Chondrocyte (in vitro differentiated cells): ENCODE measurements at regions not wholly inside any gene's neighbourhood (a gene's known extent, or its start where the extent isn't known, plus 50 kb on each side); places are given as distances from the start of the nearest gene placed in this dataset.

ENCODE experiments used
- DNase-seq: peaks from one replicate; pipeline ENCODE4 v3.0.0; 2021; ENCODE audit warnings: mixed read lengths, low spot score
- H3K27ac Mint-ChIP-seq: one replicate; pipeline ENCODE4 v1.8.0; 2021; ENCODE audit warnings: mild to moderate bottlenecking, moderate library complexity, mixed read lengths; ENCODE audit not compliant: unreplicated experiment
- H3K27me3 Mint-ChIP-seq: 2 replicates; pipeline ENCODE4 v1.8.0; 2021; ENCODE audit warnings: low read depth, mixed read lengths
- H3K36me3 Mint-ChIP-seq: 2 replicates; pipeline ENCODE4 v1.8.0; 2021; ENCODE audit warnings: low read depth, mixed read lengths
- H3K4me1 Mint-ChIP-seq: 2 replicates; pipeline ENCODE4 v1.8.0; 2021; ENCODE audit warnings: low read depth, mild to moderate bottlenecking, mixed read lengths
- H3K4me3 Mint-ChIP-seq: one replicate; pipeline ENCODE4 v1.8.0; 2021; ENCODE audit warnings: mild to moderate bottlenecking, moderate library complexity, mixed read lengths; ENCODE audit not compliant: unreplicated experiment
- H3K9me3 Mint-ChIP-seq: 2 replicates; pipeline ENCODE4 v1.8.0; 2021; ENCODE audit warnings: low read depth, mixed read lengths
- CTCF ChIP-seq: fragments of 200-600 bp; sonication (generic); IDR thresholded peaks from 2 replicates; pipeline ENCODE4 v1.5.0; 2021; ENCODE audit warnings: antibody characterized with exemption, mild to moderate bottlenecking, moderate library complexity

GRCh38 chr10:128631801-128632241 is 505.6 kb upstream of the MKI67 start:
- no peak overlapping the region for H3K4me3 Mint-ChIP-seq
- H3K9me3 Mint-ChIP-seq: no peaks in the 10 kb centered on the region
- no peak overlapping the region for H3K27ac Mint-ChIP-seq
- peak; percentile 78 for TF ChIP-seq CTCF
- no peaks in the 10 kb centered on the region for H3K36me3 Mint-ChIP-seq
- no peak for DNase-seq
- no peaks in the 10 kb centered on the region for H3K4me1 Mint-ChIP-seq
- H3K27me3 Mint-ChIP-seq: no peaks in the 10 kb centered on the region

- Mint-ChIP-seq H3K9me3 (no peaks in the 10 kb centered on the region), H3K4me1 (no peaks in the 10 kb centered on the region), H3K36me3 (no peaks in the 10 kb centered on the region), H3K27ac (no peak overlapping the region), H3K27me3 (no peaks in the 10 kb centered on the region), H3K4me3 (no peak overlapping the region)
- TF ChIP-seq CTCF: no peak
- DNase-seq: no peak
These were observed 506.5 kb upstream of the MKI67 start for GRCh38 chr10:128632694-128633093.

- Mint-ChIP-seq H3K4me3 (no peak overlapping the region), H3K36me3 (peaks cover 2% of the 10 kb centered on the region), H3K27me3 (no peaks in the 10 kb centered on the region), H3K27ac (no peak overlapping the region), H3K9me3 (peaks cover 5% of the 10 kb centered on the region), H3K4me1 (no peaks in the 10 kb centered on the region)
- no peak for DNase-seq
- peak; percentile 32 for TF ChIP-seq CTCF
These were observed 507.8 kb upstream of the MKI67 start for GRCh38 chr10:128633864-128634540.

- TF ChIP-seq CTCF: no peak
- no peaks in the 10 kb centered on the region for H3K27me3 Mint-ChIP-seq
- DNase-seq: no peak
- no peak overlapping the region for H3K4me3 Mint-ChIP-seq
- H3K9me3 Mint-ChIP-seq: peaks cover 5% of the 10 kb centered on the region
- H3K4me1 Mint-ChIP-seq: peaks cover 4% of the 10 kb centered on the region
- no peak overlapping the region for H3K27ac Mint-ChIP-seq
- H3K36me3 Mint-ChIP-seq: peaks cover 2% of the 10 kb centered on the region
These were observed 515.8 kb upstream of the MKI67 start for GRCh38 chr10:128642023-128642422.

GRCh38 chr10:128642502-128642901 is 516.3 kb upstream of the MKI67 start:
- Mint-ChIP-seq H3K4me3 (no peak overlapping the region), H3K36me3 (peaks cover 2% of the 10 kb centered on the region), H3K4me1 (peaks cover 4% of the 10 kb centered on the region), H3K27me3 (no peaks in the 10 kb centered on the region), H3K27ac (no peak overlapping the region), H3K9me3 (peaks cover 5% of the 10 kb centered on the region)
- no peak for DNase-seq
- TF ChIP-seq CTCF: no peak
